ENCODE measurements at regions not wholly inside any gene's neighbourhood (a gene's known extent, or its start where the extent isn't known, plus 50 kb on each side); places are given as distances from the start of the nearest gene placed in this dataset.
A peak's percentile ranks its signal among the peaks of the same experiment; 100 is the strongest.

DNA sequence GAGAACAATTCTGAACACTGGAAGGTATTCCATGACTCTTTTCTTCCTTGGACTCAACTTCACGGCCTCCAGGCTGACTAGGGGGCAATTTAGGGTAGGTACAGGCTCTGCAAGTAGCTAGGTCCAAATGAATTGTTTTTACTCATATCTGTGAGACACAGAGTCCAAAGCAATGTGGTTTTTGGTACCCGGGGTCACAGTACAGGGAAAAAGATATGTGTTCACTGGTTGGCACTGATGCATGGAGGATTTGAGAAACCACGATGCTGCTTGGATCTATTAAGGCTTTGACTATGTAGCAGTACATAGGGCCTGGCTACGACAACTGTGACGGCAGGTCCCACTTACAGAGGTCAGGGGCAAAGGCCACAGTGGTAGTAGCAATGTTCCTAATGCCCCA lies 200.6 kb downstream of the DUSP10 start (continued):
- TF ChIP-seq PRDM4 (CRISPR knock-in tag; IDR thresholded peaks at IDR 0.05; ENCODE audit: borderline replicate concordance) (no peak), ZMAT5 (CRISPR knock-in tag; IDR thresholded peaks at IDR 0.05; ENCODE audit: borderline replicate concordance, low read depth) (no peak)

DNA sequence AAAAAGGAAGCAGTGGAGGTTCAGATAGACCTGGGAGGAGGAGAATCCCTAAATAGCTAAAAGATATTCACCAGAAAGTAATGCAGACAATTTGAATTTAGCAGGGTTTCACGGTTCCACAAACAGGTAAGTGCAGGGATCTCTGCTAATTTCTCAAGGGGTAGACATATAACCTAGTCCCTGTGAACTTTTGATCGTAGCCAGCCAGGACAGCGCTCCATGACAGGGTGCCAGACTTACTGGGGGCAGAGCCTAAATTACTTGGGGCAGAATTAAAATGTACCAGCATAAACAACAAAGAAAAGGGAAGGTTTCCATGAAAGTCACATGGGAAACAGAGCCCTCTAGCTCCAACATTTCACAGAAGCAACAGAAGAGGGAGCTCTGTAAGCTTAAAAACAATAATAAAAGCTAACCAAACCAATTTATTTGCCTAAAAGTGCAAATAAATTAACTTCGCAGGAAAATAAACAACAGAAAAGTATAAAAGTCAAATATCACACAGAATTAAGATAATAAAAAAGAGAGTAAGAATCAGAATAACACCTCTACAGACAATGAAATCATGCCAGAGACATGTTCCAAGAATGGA lies 198.3 kb downstream of the DUSP10 start:
- H3K27me3 ChIP-seq (ENCODE audit: control insufficient read depth in 1 of 2, insufficient read depth in 2 of 2, low read length in 2 of 2), result no peaks in the 10 kb centered on the region
- H2AFZ ChIP-seq (ENCODE audit: low read length), result no peak overlapping the region
- TF ChIP-seq, protein P1, sequence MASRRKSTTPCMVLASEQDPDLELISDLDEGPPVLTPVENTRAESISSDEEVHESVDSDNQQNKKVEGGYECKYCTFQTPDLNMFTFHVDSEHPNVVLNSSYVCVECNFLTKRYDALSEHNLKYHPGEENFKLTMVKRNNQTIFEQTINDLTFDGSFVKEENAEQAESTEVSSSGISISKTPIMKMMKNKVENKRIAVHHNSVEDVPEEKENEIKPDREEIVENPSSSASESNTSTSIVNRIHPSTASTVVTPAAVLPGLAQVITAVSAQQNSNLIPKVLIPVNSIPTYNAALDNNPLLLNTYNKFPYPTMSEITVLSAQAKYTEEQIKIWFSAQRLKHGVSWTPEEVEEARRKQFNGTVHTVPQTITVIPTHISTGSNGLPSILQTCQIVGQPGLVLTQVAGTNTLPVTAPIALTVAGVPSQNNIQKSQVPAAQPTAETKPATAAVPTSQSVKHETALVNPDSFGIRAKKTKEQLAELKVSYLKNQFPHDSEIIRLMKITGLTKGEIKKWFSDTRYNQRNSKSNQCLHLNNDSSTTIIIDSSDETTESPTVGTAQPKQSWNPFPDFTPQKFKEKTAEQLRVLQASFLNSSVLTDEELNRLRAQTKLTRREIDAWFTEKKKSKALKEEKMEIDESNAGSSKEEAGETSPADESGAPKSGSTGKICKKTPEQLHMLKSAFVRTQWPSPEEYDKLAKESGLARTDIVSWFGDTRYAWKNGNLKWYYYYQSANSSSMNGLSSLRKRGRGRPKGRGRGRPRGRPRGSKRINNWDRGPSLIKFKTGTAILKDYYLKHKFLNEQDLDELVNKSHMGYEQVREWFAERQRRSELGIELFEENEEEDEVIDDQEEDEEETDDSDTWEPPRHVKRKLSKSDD (CRISPR knock-in tag; IDR thresholded peaks at IDR 0.05; ENCODE audit: low read depth), result no peak
- TF ChIP-seq CTCF (CRISPR knock-in tag; IDR thresholded peaks at IDR 0.05) (peak; percentile 29; the same call in 1 of the 2 replicates), SP4 (CRISPR knock-in tag; IDR thresholded peaks at IDR 0.05) (no peak), HOXA9 (CRISPR knock-in tag; IDR thresholded peaks at IDR 0.05; ENCODE audit: borderline replicate concordance) (no peak), SMC3 (IDR thresholded peaks at IDR 0.05; ENCODE audit: low read length) (peak; percentile 42; the same call in 1 of the 2 replicates), STAG1 (CRISPR knock-in tag; IDR thresholded peaks at IDR 0.05) (peak; percentile 56), SNAI1 (CRISPR knock-in tag; IDR thresholded peaks at IDR 0.05; ENCODE audit: borderline replicate concordance) (no peak)
- H3K4me2 ChIP-seq (ENCODE audit: low read depth, low read length), result no peak overlapping the region
- H3K9ac ChIP-seq (ENCODE audit: insufficient read depth, low read depth, low read length), result no peak overlapping the region
- BruUV-seq (replicated peaks), result no TSS peak
- ATAC-seq (no peak; the same call in 2 of the 3 replicates), DNase-seq (ENCODE audit: low spot score) (no peak), FAIRE-seq (no peak)
- H3K9me3 ChIP-seq (ENCODE audit: low read length), result no peaks in the 10 kb centered on the region
- in situ Hi-C loops (cut with HindIII; ENCODE audit: extremely low pct_ligation_motif_present, low pct_unique_long_range_greater_than_20kb) (loop anchor here (10.0 kb wide), 1 partner anchor 471 kb away; no protein-coding TSS in a partner anchor), intact Hi-C loops (cut with micrococcal nuclease; ENCODE audit: unreplicated experiment) (loop anchor here (1.0 to 10.0 kb wide), 3 partner anchors 201 to 466 kb away; partner anchors contain the start of gene DUSP10)
- no peaks in the 10 kb centered on the region for H3K79me2 ChIP-seq (ENCODE audit: insufficient read depth, low read length)
- H3K4me3 ChIP-seq (replicated peaks in 1 of 3; ENCODE audit: insufficient read depth in 1 of 3, low read depth in 2 of 3, low read length in 3 of 3), result no peak overlapping the region
- CTCF ChIA-PET (ENCODE audit: low intra/inter-chr PET ratio, low total read pairs), result no interaction called here
- no peaks in the 10 kb centered on the region for H3K4me1 ChIP-seq (ENCODE audit: insufficient read depth, low read length)
- no peak overlapping the region for H3K27ac ChIP-seq (ENCODE audit: extremely low read length, insufficient read depth, low read length)
- 12% methylated on average over 4 of the region's 4 CpGs for WGBS (ENCODE audit: low lambda C conversion rate)
- POLR2A ChIA-PET, result no interaction called here
- no peaks in the 10 kb centered on the region for H3K36me3 ChIP-seq (replicated peaks in 1 of 2; ENCODE audit: control insufficient read depth in 1 of 2, insufficient read depth in 2 of 2, low read length in 2 of 2)
- H4K20me1 ChIP-seq (ENCODE audit: insufficient read depth, low read length), result no peaks in the 10 kb centered on the region

Data from HepG2 (cell line).